ENCODE measurements at regions not wholly inside any gene's neighbourhood (a gene's known extent, or its start where the extent isn't known, plus 50 kb on each side); places are given as distances from the start of the nearest gene placed in this dataset.

DNA sequence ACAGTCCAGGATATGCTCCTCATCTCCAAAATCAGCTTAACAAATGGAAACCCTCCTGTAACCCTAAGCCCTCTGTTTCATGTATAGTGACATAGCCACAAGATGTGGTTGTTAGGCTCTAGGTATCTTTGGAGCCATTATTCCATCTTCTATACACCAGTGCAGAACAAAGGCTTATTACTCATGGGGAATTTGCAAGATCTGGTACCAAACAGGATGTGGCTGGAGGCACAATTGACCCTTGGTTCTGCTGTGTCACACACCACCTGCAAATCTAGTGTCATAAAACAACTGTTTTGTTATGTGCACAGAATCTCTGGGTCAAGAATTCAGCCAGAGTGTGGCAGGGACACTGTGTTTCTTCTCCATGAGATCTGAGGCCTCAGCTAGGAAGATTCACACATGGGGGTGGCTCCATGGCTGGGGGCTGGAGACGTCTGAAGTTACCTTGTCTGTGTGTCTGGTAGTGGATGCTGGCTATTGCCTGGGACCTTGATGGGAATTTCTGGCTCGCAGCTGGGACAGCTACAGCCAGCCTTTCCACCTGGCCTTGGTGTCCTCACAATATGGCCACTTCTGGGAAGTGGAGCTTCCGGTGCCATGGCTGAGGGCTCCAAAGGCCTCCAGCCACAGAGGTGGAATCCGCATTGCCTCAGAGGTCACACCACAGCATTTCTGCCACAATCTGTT lies 369.9 kb downstream of the CDH26 start:
- peaks cover 0 to 17% of the 10 kb centered on the region in 2 experiments for H3K4me1 ChIP-seq (ENCODE audit: control insufficient read depth in 1 of 2, insufficient read depth in 1 of 2, low read depth in 1 of 2, low read length in 1 of 2)
- H3K9me3 ChIP-seq: no peaks in the 10 kb centered on the region
- TF ChIP-seq, protein P1, sequence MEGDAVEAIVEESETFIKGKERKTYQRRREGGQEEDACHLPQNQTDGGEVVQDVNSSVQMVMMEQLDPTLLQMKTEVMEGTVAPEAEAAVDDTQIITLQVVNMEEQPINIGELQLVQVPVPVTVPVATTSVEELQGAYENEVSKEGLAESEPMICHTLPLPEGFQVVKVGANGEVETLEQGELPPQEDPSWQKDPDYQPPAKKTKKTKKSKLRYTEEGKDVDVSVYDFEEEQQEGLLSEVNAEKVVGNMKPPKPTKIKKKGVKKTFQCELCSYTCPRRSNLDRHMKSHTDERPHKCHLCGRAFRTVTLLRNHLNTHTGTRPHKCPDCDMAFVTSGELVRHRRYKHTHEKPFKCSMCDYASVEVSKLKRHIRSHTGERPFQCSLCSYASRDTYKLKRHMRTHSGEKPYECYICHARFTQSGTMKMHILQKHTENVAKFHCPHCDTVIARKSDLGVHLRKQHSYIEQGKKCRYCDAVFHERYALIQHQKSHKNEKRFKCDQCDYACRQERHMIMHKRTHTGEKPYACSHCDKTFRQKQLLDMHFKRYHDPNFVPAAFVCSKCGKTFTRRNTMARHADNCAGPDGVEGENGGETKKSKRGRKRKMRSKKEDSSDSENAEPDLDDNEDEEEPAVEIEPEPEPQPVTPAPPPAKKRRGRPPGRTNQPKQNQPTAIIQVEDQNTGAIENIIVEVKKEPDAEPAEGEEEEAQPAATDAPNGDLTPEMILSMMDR (IDR thresholded peaks at IDR 0.05): no peak
- H3K27ac ChIP-seq: no peak overlapping the region
- no peak overlapping the region for H3K4me3 ChIP-seq (ENCODE audit: low read depth in 1 of 2, low read length in 1 of 2)
- no peaks in the 10 kb centered on the region for H3K27me3 ChIP-seq
- peaks cover 11% of the 10 kb centered on the region for H3K36me3 ChIP-seq

DNA sequence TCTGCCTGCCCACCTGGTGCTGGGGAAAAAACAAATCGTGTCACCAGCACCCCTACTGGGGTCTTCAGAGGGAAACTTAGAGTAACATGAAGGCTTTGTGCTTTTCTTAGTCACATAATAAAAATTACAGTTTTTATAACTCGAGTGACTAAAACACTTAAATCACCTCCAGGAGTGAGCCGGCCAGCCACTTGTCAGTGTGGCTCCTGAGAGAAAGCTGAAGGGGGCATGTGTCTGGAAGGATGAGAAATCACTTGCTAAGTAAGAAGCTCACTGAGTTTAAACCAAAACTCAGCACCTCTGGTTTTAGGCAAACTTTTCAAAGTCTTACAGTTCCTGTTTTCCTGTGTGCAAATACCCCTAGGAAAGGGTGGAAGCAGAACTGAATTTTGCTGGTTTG lies 372.2 kb downstream of the CDH26 start:
- Histone ChIP-seq H3K9me3 (no peaks in the 10 kb centered on the region), H3K27me3 (no peaks in the 10 kb centered on the region), H3K27ac (peak overlapping the region; percentile 4), H3K4me1 (ENCODE audit: control insufficient read depth in 1 of 2, insufficient read depth in 1 of 2, low read depth in 1 of 2, low read length in 1 of 2) (peaks cover 0 to 12% of the 10 kb centered on the region in 2 experiments), H3K4me3 (ENCODE audit: low read depth in 1 of 2, low read length in 1 of 2) (no peak overlapping the region), H3K36me3 (peaks cover 7% of the 10 kb centered on the region)
- TF ChIP-seq, protein P1 (IDR thresholded peaks at IDR 0.05): no peak

DNA sequence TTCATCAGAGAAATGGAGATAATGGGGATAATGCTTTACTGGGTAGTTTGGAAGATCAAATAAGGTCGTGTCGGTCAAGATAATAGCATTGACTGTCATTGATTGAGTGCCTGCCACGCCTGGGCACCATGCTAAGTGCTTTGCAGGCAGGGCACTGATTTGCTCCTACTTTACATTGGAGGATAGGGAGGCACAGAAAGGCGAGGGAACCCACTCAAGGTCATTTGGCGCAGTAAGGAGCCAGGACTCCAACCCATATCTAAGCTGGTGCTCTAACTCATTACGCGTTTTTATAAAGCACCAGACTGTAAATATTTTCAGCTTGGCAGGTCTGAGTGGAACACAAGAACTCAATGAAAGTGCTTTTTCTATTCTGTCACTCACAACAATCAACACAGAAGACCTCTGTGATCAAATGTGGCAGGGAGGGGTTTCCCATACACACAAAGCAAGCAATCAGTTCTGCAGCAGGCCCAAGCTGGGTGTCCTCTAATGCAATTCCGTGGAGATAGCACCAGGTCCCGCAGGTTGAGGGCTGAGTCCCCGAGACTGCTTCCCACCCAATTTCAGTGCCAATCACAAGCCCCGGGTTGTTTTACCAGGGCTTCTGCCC lies 373.6 kb downstream of the CDH26 start:
- Histone ChIP-seq H3K4me1 (ENCODE audit: control insufficient read depth in 1 of 2, insufficient read depth in 1 of 2, low read depth in 1 of 2, low read length in 1 of 2) (peaks cover 0 to 12% of the 10 kb centered on the region in 2 experiments), H3K9me3 (no peaks in the 10 kb centered on the region), H3K4me3 (ENCODE audit: low read depth in 1 of 2, low read length in 1 of 2) (no peak overlapping the region), H3K27ac (no peak overlapping the region), H3K36me3 (peaks cover 7% of the 10 kb centered on the region), H3K27me3 (no peaks in the 10 kb centered on the region)
- TF ChIP-seq, protein P1 (IDR thresholded peaks at IDR 0.05): no peak

DNA sequence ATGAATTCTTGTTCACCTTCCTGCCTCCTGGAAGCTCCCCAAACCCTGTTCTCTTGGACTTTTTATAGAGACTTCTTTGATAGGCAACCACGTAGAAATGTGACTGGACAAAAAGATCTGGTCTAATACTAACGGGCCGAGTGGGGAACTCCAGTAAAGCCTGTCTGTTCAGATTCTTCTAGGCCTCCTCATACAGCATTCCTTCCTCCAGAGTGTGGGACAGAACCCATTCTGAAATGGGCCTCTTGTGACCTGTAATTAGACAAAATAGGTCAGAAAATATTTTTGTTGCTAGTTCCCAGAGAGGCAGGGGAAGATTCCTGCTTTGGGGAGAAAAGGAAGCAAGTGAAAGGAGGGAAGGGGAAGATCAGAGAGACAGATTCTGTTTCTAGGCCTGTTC lies 374.3 kb downstream of the CDH26 start:
- Histone ChIP-seq H3K27ac (no peak overlapping the region), H3K9me3 (no peaks in the 10 kb centered on the region), H3K4me1 (ENCODE audit: control insufficient read depth in 1 of 2, insufficient read depth in 1 of 2, low read depth in 1 of 2, low read length in 1 of 2) (peaks cover 0 to 12% of the 10 kb centered on the region in 2 experiments), H3K27me3 (no peaks in the 10 kb centered on the region), H3K36me3 (peaks cover 7% of the 10 kb centered on the region), H3K4me3 (ENCODE audit: low read depth in 1 of 2, low read length in 1 of 2) (no peak overlapping the region)
- TF ChIP-seq, protein P1 (IDR thresholded peaks at IDR 0.05): no peak

DNA sequence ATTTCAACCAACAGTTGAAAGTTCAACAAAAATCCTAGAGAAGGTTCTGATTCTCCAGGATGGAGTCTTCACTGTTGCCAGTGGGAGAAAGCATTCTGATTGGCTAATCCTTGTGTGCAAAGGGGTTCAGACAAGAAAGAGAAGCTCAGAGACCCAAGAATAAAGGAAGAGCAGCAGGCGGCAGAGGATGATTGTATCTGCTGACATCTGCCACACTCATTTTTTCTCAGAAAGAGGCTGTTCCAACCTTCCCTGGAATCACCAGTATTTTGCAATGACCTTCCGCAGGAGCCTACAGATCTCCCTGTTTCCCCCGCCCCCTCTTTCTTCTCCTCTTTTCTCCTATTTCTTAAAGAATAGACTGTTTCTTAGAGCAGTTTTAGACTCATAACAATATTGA lies 376.7 kb downstream of the CDH26 start:
- Histone ChIP-seq H3K9me3 (no peaks in the 10 kb centered on the region), H3K27me3 (no peaks in the 10 kb centered on the region), H3K27ac (no peak overlapping the region), H3K4me3 (ENCODE audit: low read depth in 1 of 2, low read length in 1 of 2) (no peak overlapping the region), H3K4me1 (ENCODE audit: control insufficient read depth in 1 of 2, insufficient read depth in 1 of 2, low read depth in 1 of 2, low read length in 1 of 2) (peaks cover 0 to 12% of the 10 kb centered on the region in 2 experiments), H3K36me3 (peaks cover 7% of the 10 kb centered on the region)
- TF ChIP-seq, protein P1 (IDR thresholded peaks at IDR 0.05): no peak
